HEK293T (cell line): ENCODE measurements at regions not wholly inside any gene's neighbourhood (a gene's known extent, or its start where the extent isn't known, plus 50 kb on each side); places are given as distances from the start of the nearest gene placed in this dataset.

Experiments
- CTCF ChIA-PET: fragments of 350-600 bp; formaldehyde crosslinking; extraction: SDS; loops from one replicate; lab custom pipeline; 2021; ENCODE audit warnings: antibody characterized with exemption, inconsistent platforms; lab: Yijun Ruan, JAX
- POLR2A ChIA-PET: fragments of 350-600 bp; formaldehyde crosslinking; extraction: SDS; loops from one replicate; lab custom pipeline; 2020; ENCODE audit warnings: antibody characterized with exemption, inconsistent platforms; lab: Yijun Ruan, JAX
- DNase-seq: peaks from one replicate; pipeline ENCODE4 v3.0.0; 2012; ENCODE audit warnings: mixed read lengths; ENCODE audit errors: extremely low spot score
- ARNT ChIP-seq: fragments of 450-650 bp; IDR thresholded peaks from 2 replicates; pipeline ENCODE4 v1.6.1; 2017; ENCODE audit warnings: mild to moderate bottlenecking
- BHLHE40 ChIP-seq: fragments of 450-650 bp; IDR thresholded peaks from 2 replicates; pipeline ENCODE4 v1.6.1; 2016; ENCODE audit warnings: mild to moderate bottlenecking, moderate library complexity, borderline replicate concordance
- CTBP1 ChIP-seq: fragments of 450-650 bp; IDR thresholded peaks from 2 replicates; pipeline ENCODE4 v1.6.1; 2016; ENCODE audit warnings: borderline replicate concordance
- ELF4 ChIP-seq: fragments of 450-650 bp; IDR thresholded peaks from 2 replicates; pipeline ENCODE4 v1.6.1; 2017; ENCODE audit warnings: antibody characterized with exemption
- FOXA1 ChIP-seq: fragments of 450-650 bp; IDR thresholded peaks from 2 replicates; pipeline ENCODE4 v1.6.1; 2016; ENCODE audit warnings: mild to moderate bottlenecking
- FOXK2 ChIP-seq: fragments of 450-650 bp; IDR thresholded peaks from 2 replicates; pipeline ENCODE4 v1.6.1; 2016; ENCODE audit warnings: mild to moderate bottlenecking
- FOXM1 ChIP-seq: fragments of 450-650 bp; IDR thresholded peaks from 2 replicates; pipeline ENCODE4 v1.6.1; 2017; ENCODE audit warnings: mild to moderate bottlenecking, borderline replicate concordance
- HDGF ChIP-seq: fragments of 450-650 bp; IDR thresholded peaks from 2 replicates; pipeline ENCODE4 v1.6.1; 2017; ENCODE audit warnings: antibody characterized with exemption, borderline replicate concordance
- L3MBTL2 ChIP-seq: fragments of 450-650 bp; conservative IDR thresholded peaks from 2 replicates; pipeline ENCODE4 v1.6.1; 2016; ENCODE audit warnings: mild to moderate bottlenecking
- LEF1 ChIP-seq: fragments of 450-650 bp; IDR thresholded peaks from 2 replicates; pipeline ENCODE4 v1.6.1; 2017; ENCODE audit warnings: mild to moderate bottlenecking, borderline replicate concordance
- NFRKB ChIP-seq: fragments of 450-650 bp; IDR thresholded peaks from 2 replicates; pipeline ENCODE4 v1.6.1; 2016; ENCODE audit warnings: mild to moderate bottlenecking, moderate library complexity
- SP1 ChIP-seq: fragments of 450-650 bp; IDR thresholded peaks from 2 replicates; pipeline ENCODE4 v1.6.1; 2017
- SUZ12 ChIP-seq: fragments of 450-650 bp; IDR thresholded peaks from 2 replicates; pipeline ENCODE4 v1.6.1; 2016; ENCODE audit warnings: mild to moderate bottlenecking
- TARDBP ChIP-seq: fragments of 450-650 bp; IDR thresholded peaks from 2 replicates; pipeline ENCODE4 v1.6.1; 2016
- ZNF384 ChIP-seq: fragments of 450-650 bp; IDR thresholded peaks from 2 replicates; pipeline ENCODE4 v1.6.1; 2016
- TF ChIP-seq, protein P1 (sequence below): fragments of 450-650 bp; IDR thresholded peaks from 2 replicates; pipeline ENCODE4 v1.6.1; 2016

- POLR2A ChIA-PET, result no interaction called here
- CTCF ChIA-PET, result no interaction called here
- TF ChIP-seq FOXA1 (no peak), ARNT (no peak)
- no peak for DNase-seq
Observed at GRCh38 chr6:98203170-98203806, 631.1 kb upstream of the POU3F2 start.

GRCh38 chr6:98212468-98212867 lies 621.9 kb upstream of the POU3F2 start:
- ChIA-PET CTCF (no interaction called here), POLR2A (no interaction called here)
- DNase-seq, result no peak
- TF ChIP-seq FOXA1 (no peak), HDGF (no peak), CTBP1 (no peak), ELF4 (no peak)

GRCh38 chr6:98215531-98215930 lies 618.8 kb upstream of the POU3F2 start:
- TF ChIP-seq FOXM1 (no peak), L3MBTL2 (no peak), CTBP1 (no peak), FOXK2 (no peak), LEF1 (no peak), HDGF (no peak), SUZ12 (no peak), ELF4 (no peak), BHLHE40 (no peak), ZNF384 (no peak)
- no peak for DNase-seq
- CTCF ChIA-PET, result no interaction called here
- POLR2A ChIA-PET, result no interaction called here

GRCh38 chr6:98230250-98230649 lies 604.1 kb upstream of the POU3F2 start:
- CTCF ChIA-PET, result no interaction called here
- POLR2A ChIA-PET, result no interaction called here
- DNase-seq, result no peak
- TF ChIP-seq LEF1 (no peak), BHLHE40 (no peak), SP1 (no peak), HDGF (no peak)

GRCh38 chr6:98239057-98239456 lies 595.3 kb upstream of the POU3F2 start:
- ChIA-PET POLR2A (no interaction called here), CTCF (no interaction called here)
- no peak for DNase-seq
- TF ChIP-seq BHLHE40 (no peak), HDGF (no peak), CTBP1 (no peak), SP1 (no peak), NFRKB (no peak), ZNF384 (no peak), ARNT (no peak), FOXK2 (no peak), FOXM1 (no peak), ELF4 (no peak)
- TF ChIP-seq, protein P1, sequence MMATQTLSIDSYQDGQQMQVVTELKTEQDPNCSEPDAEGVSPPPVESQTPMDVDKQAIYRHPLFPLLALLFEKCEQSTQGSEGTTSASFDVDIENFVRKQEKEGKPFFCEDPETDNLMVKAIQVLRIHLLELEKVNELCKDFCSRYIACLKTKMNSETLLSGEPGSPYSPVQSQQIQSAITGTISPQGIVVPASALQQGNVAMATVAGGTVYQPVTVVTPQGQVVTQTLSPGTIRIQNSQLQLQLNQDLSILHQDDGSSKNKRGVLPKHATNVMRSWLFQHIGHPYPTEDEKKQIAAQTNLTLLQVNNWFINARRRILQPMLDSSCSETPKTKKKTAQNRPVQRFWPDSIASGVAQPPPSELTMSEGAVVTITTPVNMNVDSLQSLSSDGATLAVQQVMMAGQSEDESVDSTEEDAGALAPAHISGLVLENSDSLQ, result no peak

DNA sequence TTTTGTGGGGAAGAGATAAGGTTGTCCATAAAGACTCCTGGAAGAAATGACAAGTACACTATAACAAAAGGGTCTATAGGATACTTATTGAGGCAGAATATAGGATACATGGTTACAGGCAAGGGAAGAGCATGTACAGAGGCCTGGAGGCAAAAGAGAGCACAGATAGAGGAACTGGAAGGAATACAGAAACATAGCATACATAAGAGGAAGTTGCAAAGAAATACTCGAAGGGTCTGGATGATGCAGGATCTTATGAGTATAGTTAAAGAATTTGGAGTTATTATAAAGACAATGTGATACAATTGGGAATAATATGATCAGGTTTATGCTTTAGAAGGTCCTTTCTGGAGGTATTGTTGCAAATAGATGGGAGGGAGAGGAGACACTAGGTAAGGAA lies 592.7 kb upstream of the POU3F2 start:
- TF ChIP-seq SUZ12 (no peak), L3MBTL2 (no peak), CTBP1 (no peak), ELF4 (no peak), FOXK2 (no peak), HDGF (no peak)
- no peak for DNase-seq
- CTCF ChIA-PET, result no interaction called here
- POLR2A ChIA-PET, result no interaction called here

GRCh38 chr6:98254624-98255023 lies 579.8 kb upstream of the POU3F2 start:
- POLR2A ChIA-PET, result no interaction called here
- no peak for DNase-seq
- TF ChIP-seq LEF1 (no peak), FOXM1 (no peak), FOXA1 (no peak), HDGF (no peak), TARDBP (no peak)
- CTCF ChIA-PET, result no interaction called here

GRCh38 chr6:98260382-98260781 lies 574.0 kb upstream of the POU3F2 start:
- TF ChIP-seq FOXK2 (no peak), SP1 (no peak)
- ChIA-PET CTCF (no interaction called here), POLR2A (no interaction called here)
- DNase-seq, result no peak

DNA sequence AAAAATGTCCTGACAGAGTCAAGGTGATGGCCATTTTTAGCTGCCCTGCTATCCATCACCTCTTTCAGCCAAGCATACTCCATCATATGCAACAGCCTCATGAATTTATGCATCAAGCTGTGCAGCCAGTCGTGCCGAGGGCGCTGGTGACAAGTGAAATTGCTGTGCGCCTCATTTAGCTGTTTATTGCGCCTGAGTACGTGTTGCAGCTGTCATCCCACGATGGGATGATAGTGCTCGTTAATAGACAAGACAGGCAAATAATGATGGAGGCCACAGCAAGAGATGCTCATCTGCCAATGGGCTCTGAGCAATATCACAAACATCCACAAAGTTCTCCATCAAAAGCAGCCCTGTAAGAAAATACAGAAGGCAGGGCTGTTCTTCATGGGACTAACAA lies 562.3 kb upstream of the POU3F2 start:
- POLR2A ChIA-PET, result no interaction called here
- TF ChIP-seq HDGF (no peak), LEF1 (no peak), L3MBTL2 (no peak), FOXK2 (no peak), ARNT (no peak), FOXM1 (no peak), ELF4 (no peak), SP1 (no peak), FOXA1 (no peak), ZNF384 (no peak), SUZ12 (no peak), CTBP1 (no peak), TARDBP (no peak), NFRKB (no peak), BHLHE40 (no peak)
- TF ChIP-seq, protein P1, result no peak
- CTCF ChIA-PET, result no interaction called here
- no peak for DNase-seq
